ENCODE measurements at regions not wholly inside any gene's neighbourhood (a gene's known extent, or its start where the extent isn't known, plus 50 kb on each side); places are given as distances from the start of the nearest gene placed in this dataset.

DNA sequence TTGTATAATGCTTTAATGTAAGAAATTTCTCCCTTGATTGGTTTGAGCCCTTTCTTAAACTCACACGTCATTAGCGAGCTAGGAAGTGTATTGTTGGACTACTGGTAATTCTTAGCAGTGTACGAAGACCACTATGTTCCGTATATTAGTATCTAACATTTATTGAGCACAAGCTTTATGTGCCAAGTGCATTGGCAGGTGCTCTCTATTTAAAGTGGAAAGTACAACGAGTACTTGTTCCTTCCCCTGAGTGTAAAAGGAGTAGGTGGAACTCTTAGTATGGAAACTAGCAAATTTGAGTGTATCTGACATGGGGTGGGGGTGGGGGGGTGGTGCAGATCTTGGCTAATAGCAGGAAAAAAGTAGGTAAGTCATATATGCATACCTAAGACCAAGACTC, 594.7 kb downstream of the FGF9 start:
- no peak for DNase-seq (ENCODE audit: low read depth in 2 of 2)
- no peak overlapping the region for H3K4me3 ChIP-seq (replicated peaks in 1 of 2; ENCODE audit: low read depth in 2 of 2, low read length in 2 of 2)
- TF ChIP-seq, protein P1, sequence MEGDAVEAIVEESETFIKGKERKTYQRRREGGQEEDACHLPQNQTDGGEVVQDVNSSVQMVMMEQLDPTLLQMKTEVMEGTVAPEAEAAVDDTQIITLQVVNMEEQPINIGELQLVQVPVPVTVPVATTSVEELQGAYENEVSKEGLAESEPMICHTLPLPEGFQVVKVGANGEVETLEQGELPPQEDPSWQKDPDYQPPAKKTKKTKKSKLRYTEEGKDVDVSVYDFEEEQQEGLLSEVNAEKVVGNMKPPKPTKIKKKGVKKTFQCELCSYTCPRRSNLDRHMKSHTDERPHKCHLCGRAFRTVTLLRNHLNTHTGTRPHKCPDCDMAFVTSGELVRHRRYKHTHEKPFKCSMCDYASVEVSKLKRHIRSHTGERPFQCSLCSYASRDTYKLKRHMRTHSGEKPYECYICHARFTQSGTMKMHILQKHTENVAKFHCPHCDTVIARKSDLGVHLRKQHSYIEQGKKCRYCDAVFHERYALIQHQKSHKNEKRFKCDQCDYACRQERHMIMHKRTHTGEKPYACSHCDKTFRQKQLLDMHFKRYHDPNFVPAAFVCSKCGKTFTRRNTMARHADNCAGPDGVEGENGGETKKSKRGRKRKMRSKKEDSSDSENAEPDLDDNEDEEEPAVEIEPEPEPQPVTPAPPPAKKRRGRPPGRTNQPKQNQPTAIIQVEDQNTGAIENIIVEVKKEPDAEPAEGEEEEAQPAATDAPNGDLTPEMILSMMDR (IDR thresholded peaks at IDR 0.05; ENCODE audit: low read depth, low read length), result no peak

DNA sequence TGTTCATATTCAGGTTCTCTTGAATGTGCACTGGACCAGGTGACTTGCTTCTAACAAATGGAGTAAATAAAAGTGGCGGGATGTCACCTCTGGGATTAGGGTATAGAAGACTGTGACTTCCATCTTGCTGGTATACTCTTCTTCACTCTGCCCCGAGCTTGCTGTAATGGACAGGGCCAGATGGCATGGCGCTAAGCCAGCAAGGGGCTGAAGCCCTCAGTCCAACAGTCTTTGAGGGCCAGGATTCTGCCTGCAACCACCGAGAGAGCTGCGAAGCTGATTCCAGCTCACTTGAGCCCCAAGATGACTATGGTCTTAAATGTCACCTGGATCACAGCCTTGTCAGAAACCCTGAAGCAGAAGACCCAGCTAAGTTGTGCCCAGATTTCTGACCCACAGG, 600.0 kb downstream of the FGF9 start:
- no peak for DNase-seq (ENCODE audit: low read depth in 2 of 2)
- TF ChIP-seq, protein P1 (IDR thresholded peaks at IDR 0.05; ENCODE audit: low read depth, low read length), result no peak
- no peak overlapping the region for H3K4me3 ChIP-seq (replicated peaks in 1 of 2; ENCODE audit: low read depth in 2 of 2, low read length in 2 of 2)

DNA sequence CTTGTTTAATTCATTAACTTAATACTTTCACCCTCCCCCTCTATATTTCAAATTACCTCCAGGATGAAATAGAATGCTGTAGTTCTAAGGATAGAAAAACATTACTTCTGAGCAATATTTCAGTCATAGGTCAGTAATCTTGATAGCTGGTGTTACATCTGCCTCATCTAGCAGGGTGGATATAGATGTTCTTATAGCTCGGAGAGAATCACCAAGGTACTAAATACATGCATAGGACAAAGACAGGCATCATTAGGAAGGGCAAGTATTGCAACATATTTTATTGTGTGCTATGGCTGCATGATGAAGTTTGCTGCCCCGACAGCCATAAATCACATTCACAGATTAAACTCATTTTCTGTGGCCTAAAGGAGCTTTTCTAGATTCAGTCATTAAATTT, 601.0 kb downstream of the FGF9 start:
- TF ChIP-seq, protein P1 (IDR thresholded peaks at IDR 0.05; ENCODE audit: low read depth, low read length), result no peak
- DNase-seq (ENCODE audit: low read depth in 2 of 2), result no peak
- no peak overlapping the region for H3K4me3 ChIP-seq (replicated peaks in 1 of 2; ENCODE audit: low read depth in 2 of 2, low read length in 2 of 2)

DNA sequence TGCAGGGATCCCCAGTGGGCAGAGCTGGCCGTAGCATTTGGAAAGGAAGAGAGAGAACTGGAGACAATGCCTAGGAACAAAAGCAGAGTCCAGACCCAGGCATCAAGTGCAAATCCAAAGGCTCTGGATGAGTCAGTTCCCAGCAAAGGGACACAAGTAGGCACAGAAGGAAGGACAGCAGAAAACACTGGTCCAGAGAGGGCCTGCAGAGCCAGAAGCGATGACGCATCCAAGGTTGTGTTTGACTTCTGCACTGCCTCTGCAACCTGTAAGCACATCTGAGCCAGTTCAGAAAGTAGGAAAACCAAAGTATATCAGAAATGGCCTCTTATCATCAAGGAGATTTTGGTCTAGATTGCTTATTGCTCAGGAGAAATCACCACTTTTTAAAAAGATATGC, 604.5 kb downstream of the FGF9 start:
- no peak for DNase-seq (ENCODE audit: low read depth in 2 of 2)
- TF ChIP-seq, protein P1 (IDR thresholded peaks at IDR 0.05; ENCODE audit: low read depth, low read length), result no peak

DNA sequence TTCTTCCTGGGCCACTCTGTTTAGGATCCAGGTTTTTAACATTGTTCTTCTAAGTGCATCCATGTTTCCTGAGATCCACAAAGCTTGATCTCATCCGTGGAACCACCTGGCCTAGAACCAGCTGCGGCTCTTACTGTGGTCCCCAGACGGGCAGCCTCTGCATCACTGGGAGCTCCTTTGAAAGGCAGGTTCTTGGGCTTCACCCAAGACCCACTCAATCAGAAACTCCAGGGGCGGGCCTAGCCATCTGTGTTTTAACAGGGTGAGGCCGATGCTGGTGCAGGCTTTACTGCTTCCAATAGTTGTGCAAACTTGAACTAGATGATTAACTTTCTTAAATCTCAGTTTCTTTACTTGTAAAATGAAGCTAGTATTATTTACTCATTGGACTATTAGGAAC, 605.7 kb downstream of the FGF9 start:
- TF ChIP-seq, protein P1 (IDR thresholded peaks at IDR 0.05; ENCODE audit: low read depth, low read length), result no peak
- DNase-seq (ENCODE audit: low read depth in 2 of 2), result no peak
- no peak overlapping the region for H3K4me3 ChIP-seq (replicated peaks in 1 of 2; ENCODE audit: low read depth in 2 of 2, low read length in 2 of 2)

More for the DNA sequence above, 604.5 kb downstream of the FGF9 start:
- no peak overlapping the region for H3K4me3 ChIP-seq (replicated peaks in 1 of 2; ENCODE audit: low read depth in 2 of 2, low read length in 2 of 2)

DNA sequence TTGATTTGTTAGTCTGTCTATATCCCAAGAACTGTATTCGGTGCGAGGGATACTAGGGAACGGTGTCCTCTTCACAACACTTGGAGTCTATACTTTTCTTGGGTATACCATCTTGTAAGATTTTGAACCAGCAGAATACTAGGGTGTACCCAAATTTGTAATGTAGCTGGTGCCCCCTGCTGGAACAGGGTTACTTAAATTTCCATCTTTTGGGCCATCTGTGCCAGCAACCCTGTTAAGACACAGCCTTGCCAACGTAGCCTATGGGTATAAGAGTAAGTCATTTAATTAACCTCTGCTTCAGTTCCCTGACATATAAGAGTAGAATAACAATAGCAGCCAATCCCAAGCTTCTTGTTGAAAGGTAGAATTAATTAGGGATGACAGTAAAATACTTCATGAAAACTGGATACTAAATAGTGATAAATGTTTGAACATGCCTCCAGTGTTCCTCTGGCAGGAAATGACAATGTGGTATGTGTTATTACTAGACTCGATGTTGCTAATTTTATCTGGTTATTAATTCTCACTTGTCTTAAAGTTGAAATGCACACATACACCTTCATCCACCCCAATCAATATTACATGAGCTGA, 607.6 kb downstream of the FGF9 start:
- no peak overlapping the region for H3K4me3 ChIP-seq (replicated peaks in 1 of 2; ENCODE audit: low read depth in 2 of 2, low read length in 2 of 2)
- TF ChIP-seq, protein P1 (IDR thresholded peaks at IDR 0.05; ENCODE audit: low read depth, low read length), result no peak
- DNase-seq (ENCODE audit: low read depth in 2 of 2), result peak in 1 of 2 donors; percentile 2

DNA sequence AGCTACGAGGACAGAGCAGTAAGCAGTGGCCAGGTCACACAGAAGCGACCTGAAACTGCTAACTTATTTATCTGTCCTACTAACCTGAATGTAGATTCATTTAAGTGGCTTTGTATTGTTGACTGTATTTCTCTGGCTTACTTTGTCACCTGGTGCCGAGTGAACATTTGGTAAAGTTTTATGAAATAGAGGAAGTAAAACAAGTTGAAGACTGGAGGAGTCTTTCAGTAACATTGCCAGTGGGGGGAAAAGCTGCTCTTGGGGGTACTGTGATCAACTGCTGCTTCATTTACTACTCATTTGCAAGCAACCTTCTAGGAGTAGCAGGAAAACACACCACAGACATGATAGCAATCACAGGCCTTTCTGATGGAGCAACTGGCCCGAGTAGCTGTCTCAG, 615.0 kb downstream of the FGF9 start:
- no peak overlapping the region for H3K4me3 ChIP-seq (replicated peaks in 1 of 2; ENCODE audit: low read depth in 2 of 2, low read length in 2 of 2)
- DNase-seq (ENCODE audit: low read depth in 2 of 2), result no peak
- TF ChIP-seq, protein P1 (IDR thresholded peaks at IDR 0.05; ENCODE audit: low read depth, low read length), result no peak
